ENCODE measurements at regions not wholly inside any gene's neighbourhood (a gene's known extent, or its start where the extent isn't known, plus 50 kb on each side); places are given as distances from the start of the nearest gene placed in this dataset.

DNA sequence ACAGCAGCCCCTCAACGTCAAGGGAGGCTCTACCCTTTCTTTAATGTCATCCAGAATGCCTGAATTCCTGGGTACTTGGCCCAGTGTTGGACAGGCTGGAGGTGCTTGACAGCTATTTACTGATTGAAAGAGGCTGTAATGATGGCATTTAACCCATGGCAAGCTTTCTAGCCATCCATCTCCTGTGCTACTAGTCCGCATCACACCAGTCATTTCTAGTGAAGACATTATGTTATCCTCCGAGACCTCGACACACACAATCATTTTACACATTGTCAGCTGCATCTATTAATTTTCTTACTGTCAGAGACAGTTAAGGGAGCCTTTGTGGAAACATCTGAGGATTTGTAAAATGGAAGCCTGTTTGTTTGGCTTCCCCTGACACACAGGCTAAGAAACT, 149.3 kb upstream of the FSTL4 start:
- no peak overlapping the region for H3K27ac Mint-ChIP-seq
- no peak for TF ChIP-seq CTCF (IDR thresholded peaks at IDR 0.05)
- no peak overlapping the region for H3K4me3 Mint-ChIP-seq
- peaks cover under 1% of the 10 kb centered on the region for H3K27me3 Mint-ChIP-seq (ENCODE audit: low read depth, poor library complexity)
- H3K4me1 Mint-ChIP-seq = no peaks in the 10 kb centered on the region
- H3K36me3 Mint-ChIP-seq (ENCODE audit: low read depth) = no peaks in the 10 kb centered on the region
- H3K9me3 Mint-ChIP-seq = no peaks in the 10 kb centered on the region
- DNase-seq = no peak

DNA sequence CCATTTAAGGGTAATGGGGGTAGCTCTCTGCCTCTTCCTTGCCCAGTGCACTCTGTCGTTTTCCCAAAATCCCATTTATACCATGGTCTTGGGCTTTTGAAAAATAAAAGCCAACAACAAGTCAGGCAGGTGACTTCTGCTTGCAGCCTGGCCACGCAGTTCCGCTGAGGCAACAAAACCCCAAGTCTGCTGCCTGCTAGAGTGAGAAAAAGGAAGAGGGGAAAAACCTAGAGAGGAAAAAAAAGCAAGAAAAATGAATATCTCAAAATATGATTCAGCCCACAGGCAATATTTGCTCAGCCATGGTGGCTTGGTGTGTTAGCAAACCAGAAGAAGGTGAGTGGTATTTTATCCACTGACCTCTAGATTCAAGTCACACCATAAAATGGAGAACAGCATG, 148.2 kb upstream of the FSTL4 start:
- H3K36me3 Mint-ChIP-seq (ENCODE audit: low read depth) = no peaks in the 10 kb centered on the region
- no peaks in the 10 kb centered on the region for H3K27me3 Mint-ChIP-seq (ENCODE audit: low read depth, poor library complexity)
- H3K9me3 Mint-ChIP-seq = no peaks in the 10 kb centered on the region
- no peak for DNase-seq
- no peak overlapping the region for H3K4me3 Mint-ChIP-seq
- H3K4me1 Mint-ChIP-seq = no peaks in the 10 kb centered on the region
- H3K27ac Mint-ChIP-seq = no peak overlapping the region
- TF ChIP-seq CTCF (IDR thresholded peaks at IDR 0.05) = no peak

- TF ChIP-seq CTCF (IDR thresholded peaks at IDR 0.05) = no peak
- Mint-ChIP-seq H3K36me3 (ENCODE audit: low read depth) (no peaks in the 10 kb centered on the region), H3K27me3 (ENCODE audit: low read depth, poor library complexity) (peaks cover 7% of the 10 kb centered on the region), H3K9me3 (no peaks in the 10 kb centered on the region), H3K4me3 (no peak overlapping the region), H3K27ac (no peak overlapping the region), H3K4me1 (no peaks in the 10 kb centered on the region)
- no peak for DNase-seq
These were observed 146.3 kb upstream of the FSTL4 start for GRCh38 chr5:133758641-133759040.

DNA sequence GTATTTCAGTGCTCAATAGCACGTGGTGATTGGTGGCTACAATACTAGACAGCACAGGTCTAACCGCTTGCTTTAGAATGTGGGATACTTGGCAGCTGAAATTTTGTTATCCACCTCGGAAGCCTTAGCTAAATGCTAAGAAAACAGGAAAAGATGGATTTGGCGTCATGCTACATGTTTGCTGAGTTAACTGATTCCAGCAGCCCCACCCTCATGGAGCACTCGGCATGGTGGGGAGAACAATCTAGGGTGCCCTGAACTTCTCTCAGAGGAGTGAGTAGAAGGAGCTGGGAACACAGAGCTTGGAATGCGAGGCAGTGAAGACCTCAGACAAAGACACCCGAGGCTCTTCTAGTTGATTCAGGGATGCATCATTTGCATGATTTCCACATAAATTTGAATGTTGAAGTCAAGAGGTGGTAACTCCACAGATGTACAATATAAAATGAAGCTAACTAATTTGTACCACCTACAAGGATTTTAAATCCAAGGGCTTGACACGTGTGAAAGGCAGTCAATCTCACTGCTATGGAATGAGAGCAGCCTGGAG, 145.1 kb upstream of the FSTL4 start:
- no peaks in the 10 kb centered on the region for H3K4me1 Mint-ChIP-seq
- DNase-seq = no peak
- no peaks in the 10 kb centered on the region for H3K36me3 Mint-ChIP-seq (ENCODE audit: low read depth)
- peaks cover 7% of the 10 kb centered on the region for H3K27me3 Mint-ChIP-seq (ENCODE audit: low read depth, poor library complexity)
- H3K9me3 Mint-ChIP-seq = no peaks in the 10 kb centered on the region
- no peak for TF ChIP-seq CTCF (IDR thresholded peaks at IDR 0.05)
- no peak overlapping the region for H3K4me3 Mint-ChIP-seq
- H3K27ac Mint-ChIP-seq = no peak overlapping the region

GRCh38 chr5:133756756-133757155, 144.4 kb upstream of the FSTL4 start:
- no peak overlapping the region for H3K27ac Mint-ChIP-seq
- no peak overlapping the region for H3K4me3 Mint-ChIP-seq
- DNase-seq = no peak
- H3K27me3 Mint-ChIP-seq (ENCODE audit: low read depth, poor library complexity) = peaks cover 7% of the 10 kb centered on the region
- no peaks in the 10 kb centered on the region for H3K36me3 Mint-ChIP-seq (ENCODE audit: low read depth)
- H3K9me3 Mint-ChIP-seq = no peaks in the 10 kb centered on the region
- H3K4me1 Mint-ChIP-seq = no peaks in the 10 kb centered on the region
- no peak for TF ChIP-seq CTCF (IDR thresholded peaks at IDR 0.05)

GRCh38 chr5:133756036-133756435, 143.7 kb upstream of the FSTL4 start:
- Mint-ChIP-seq H3K9me3 (no peaks in the 10 kb centered on the region), H3K27me3 (ENCODE audit: low read depth, poor library complexity) (peaks cover 11% of the 10 kb centered on the region), H3K4me1 (no peaks in the 10 kb centered on the region), H3K27ac (no peak overlapping the region), H3K36me3 (ENCODE audit: low read depth) (no peaks in the 10 kb centered on the region), H3K4me3 (no peak overlapping the region)
- no peak for DNase-seq
- TF ChIP-seq CTCF (IDR thresholded peaks at IDR 0.05) = no peak

Data from nephron progenitor cell (in vitro differentiated cells).